B cell (primary cell): ENCODE measurements at regions not wholly inside any gene's neighbourhood (a gene's known extent, or its start where the extent isn't known, plus 50 kb on each side); places are given as distances from the start of the nearest gene placed in this dataset.

Experiments used
- ATAC-seq: fragments of 200-7000 bp; cut with Tn5 transposase; one replicate; pipeline ENCODE4 v1.10.0; 2021; ENCODE audit warnings: low read depth, mild to moderate bottlenecking, moderate number of reproducible peaks, moderate library complexity
- CTCF ChIA-PET: fragments of 350-600 bp; sonication (Branson Sonifier 250); formaldehyde crosslinking; loops from one replicate; lab custom pipeline; 2021; ENCODE audit warnings: antibody characterized with exemption, inconsistent platforms; lab: Charles Lee
- POLR2A ChIA-PET: fragments of 350-600 bp; sonication (Branson Sonifier 250); formaldehyde crosslinking; loops from one replicate; lab custom pipeline; 2021; ENCODE audit warnings: antibody characterized with exemption; lab: Charles Lee
- DNase-seq: peaks from one replicate; pipeline ENCODE4 v3.0.0; 2013
- H2AFZ ChIP-seq: 2 replicates; pipeline ENCODE4 v1.6.1; 2012; ENCODE audit warnings: mild to moderate bottlenecking, low read depth, low read length; ENCODE audit not compliant: insufficient read depth, poor library complexity, severe bottlenecking
- H3K27ac ChIP-seq, 2 donors: 1 replicate in 1 of 2; 2 replicates in 1 of 2; pipeline ENCODE4 v1.5.1; 2012 to 2013; ENCODE audit warnings: low read length in 2 of 2, mild to moderate bottlenecking in 2 of 2, moderate library complexity in 1 of 2
- H3K27me3 ChIP-seq, 4 experiments: fragments of 200-600 bp in 1 of 4; sonication (generic) in 1 of 4; replicated peaks in 1 of 4; 1 replicate in 2 of 4; 2 replicates in 2 of 4; pipeline versions ENCODE4 v1.6.1 to v1.7.0; 2013 to 2016; ENCODE audit warnings: low read length in 3 of 4, mild to moderate bottlenecking in 2 of 4, mixed read lengths in 1 of 4, moderate library complexity in 1 of 4; ENCODE audit not compliant: insufficient read depth in 4 of 4, control insufficient read depth in 3 of 4; ENCODE audit errors: control extremely low read depth in 1 of 4
- H3K36me3 ChIP-seq, 2 experiments: replicated peaks in 1 of 2; 1 replicate in 1 of 2; 2 replicates in 1 of 2; pipeline versions ENCODE4 v1.6.1 to v1.7.1; 2013; ENCODE audit warnings: low read length in 1 of 2; ENCODE audit not compliant: insufficient read depth in 2 of 2, control insufficient read depth in 1 of 2; ENCODE audit errors: control extremely low read depth in 1 of 2, extremely low read depth in 1 of 2
- H3K4me1 ChIP-seq, 2 donors: fragments of 200-600 bp in 1 of 2; sonication (generic) in 1 of 2; 1 replicate in 1 of 2; 2 replicates in 1 of 2; pipeline versions ENCODE4 v1.5.1 to v1.6.1; 2013 to 2017; ENCODE audit warnings: low read length in 2 of 2; ENCODE audit not compliant: control insufficient read depth in 2 of 2, insufficient read depth in 2 of 2
- H3K4me2 ChIP-seq: replicated peaks from 2 replicates; pipeline ENCODE3; 2012; ENCODE audit warnings: mild to moderate bottlenecking, low read depth, low read length; ENCODE audit not compliant: poor library complexity, severe bottlenecking
- H3K4me3 ChIP-seq, 5 experiments: fragments of 200-600 bp in 1 of 5; sonication (generic) in 1 of 5; 1 replicate in 3 of 5; 2 replicates in 2 of 5; pipeline versions ENCODE4 v1.5.1 to v1.7.0; 2011 to 2016; ENCODE audit warnings: low read length in 4 of 5, mild to moderate bottlenecking in 4 of 5, low read depth in 2 of 5, control low read depth in 1 of 5, moderate library complexity in 1 of 5; ENCODE audit not compliant: insufficient read depth in 1 of 5; ENCODE audit errors: control extremely low read depth in 1 of 5, extremely low read depth in 1 of 5
- H3K79me2 ChIP-seq: fragments of 200-600 bp; sonication (generic); one replicate; pipeline ENCODE4 v1.6.0; 2016; ENCODE audit warnings: low read length; ENCODE audit not compliant: control insufficient read depth, insufficient read depth
- H3K9ac ChIP-seq: fragments of 200-600 bp; sonication (generic); 2 replicates; pipeline ENCODE4 v1.6.1; 2017; ENCODE audit warnings: mild to moderate bottlenecking, low read length, moderate library complexity
- H3K9me3 ChIP-seq, 3 donors: one replicate each; pipeline versions ENCODE4 v1.6.1 to v1.7.1; 2013; ENCODE audit warnings: low read length in 2 of 3; ENCODE audit not compliant: control insufficient read depth in 2 of 3, insufficient read depth in 1 of 3; ENCODE audit errors: control extremely low read depth in 1 of 3
- H4K20me1 ChIP-seq: 2 replicates; pipeline ENCODE4 v1.6.0; 2012; ENCODE audit warnings: mild to moderate bottlenecking, low read length; ENCODE audit not compliant: insufficient read depth, control insufficient read depth, poor library complexity, severe bottlenecking
- H3K27ac Mint-ChIP-seq: one replicate; pipeline ENCODE4 v1.8.0; 2021; ENCODE audit warnings: mixed read lengths
- H3K27me3 Mint-ChIP-seq: one replicate; pipeline ENCODE4 v1.8.0; 2021; ENCODE audit warnings: mixed read lengths
- H3K4me1 Mint-ChIP-seq: one replicate; pipeline ENCODE4 v1.8.0; 2021; ENCODE audit warnings: mixed read lengths
- H3K4me3 Mint-ChIP-seq: one replicate; pipeline ENCODE4 v1.8.0; 2021; ENCODE audit warnings: mixed read lengths
- H3K9me3 Mint-ChIP-seq: one replicate; pipeline ENCODE4 v1.8.0; 2022; ENCODE audit warnings: mixed read lengths; ENCODE audit not compliant: insufficient read depth
- EZH2 ChIP-seq: IDR thresholded peaks from 2 replicates; pipeline ENCODE4 v1.6.1; 2012; ENCODE audit warnings: borderline replicate concordance, low read depth, mild to moderate bottlenecking, moderate library complexity, low read length; ENCODE audit not compliant: insufficient read depth, poor library complexity, severe bottlenecking
- WGBS: methylation state at CpG from one replicate; pipeline ENCODE4 v1.1.5; 2013; ENCODE audit warnings: missing lambda C conversion rate; ENCODE audit not compliant: insufficient coverage; 5-methylcytosine and 5-hydroxymethylcytosine counted together
- intact Hi-C: fragments of 100-400 bp; cut with micrococcal nuclease; formaldehyde crosslinking; loops from one replicate; pipeline ENCODE4 v1.10.0; 2022
- TF ChIP-seq, protein P1 (sequence below): fragments of 200-600 bp; IDR thresholded peaks from one replicate; pipeline ENCODE4 v1.8.0; 2022; ENCODE audit warnings: antibody characterized with exemption, mild to moderate bottlenecking

DNA sequence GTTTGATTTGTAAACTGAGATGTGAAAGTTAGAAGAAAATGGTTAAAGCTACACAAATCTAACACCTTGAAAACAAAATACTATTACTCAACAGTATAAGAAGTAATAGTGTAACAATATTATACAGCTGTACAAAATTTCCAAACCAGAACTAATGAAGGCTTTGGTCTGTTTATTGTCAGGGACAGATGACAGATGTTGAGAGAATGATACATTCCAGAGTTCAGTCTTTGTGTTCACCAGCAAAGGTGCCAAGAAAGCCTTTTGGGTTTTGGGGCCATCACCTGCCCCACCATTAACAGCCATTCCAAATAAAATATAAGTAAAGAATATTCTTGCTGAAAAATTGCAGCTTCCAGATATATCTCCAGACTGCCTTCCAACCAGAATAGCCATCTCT, 439.3 kb downstream of the PCDH20 start:
- no peak overlapping the region for H3K4me2 ChIP-seq
- no peaks in the 10 kb centered on the region for H3K27me3 Mint-ChIP-seq
- H3K4me1 Mint-ChIP-seq, result no peaks in the 10 kb centered on the region
- intact Hi-C loops, result no loop called here
- H3K9me3 Mint-ChIP-seq, result peaks cover 7% of the 10 kb centered on the region
- ChIA-PET CTCF (no interaction called here), POLR2A (no interaction called here)
- no peak overlapping the region for H3K4me3 ChIP-seq
- no peaks in the 10 kb centered on the region for H3K27me3 ChIP-seq
- DNase-seq (no peak), ATAC-seq (no peak)
- no peak overlapping the region for H3K27ac ChIP-seq
- H4K20me1 ChIP-seq, result no peaks in the 10 kb centered on the region
- no peaks in the 10 kb centered on the region for H3K4me1 ChIP-seq
- H3K79me2 ChIP-seq, result no peaks in the 10 kb centered on the region
- peaks cover 0 to 6% (median 1%) of the 10 kb centered on the region in 3 donors for H3K9me3 ChIP-seq
- no peaks in the 10 kb centered on the region for H3K36me3 ChIP-seq
- H2AFZ ChIP-seq, result no peak overlapping the region
- no peak overlapping the region for H3K4me3 Mint-ChIP-seq
- H3K27ac Mint-ChIP-seq, result no peak overlapping the region
- TF ChIP-seq, protein P1, sequence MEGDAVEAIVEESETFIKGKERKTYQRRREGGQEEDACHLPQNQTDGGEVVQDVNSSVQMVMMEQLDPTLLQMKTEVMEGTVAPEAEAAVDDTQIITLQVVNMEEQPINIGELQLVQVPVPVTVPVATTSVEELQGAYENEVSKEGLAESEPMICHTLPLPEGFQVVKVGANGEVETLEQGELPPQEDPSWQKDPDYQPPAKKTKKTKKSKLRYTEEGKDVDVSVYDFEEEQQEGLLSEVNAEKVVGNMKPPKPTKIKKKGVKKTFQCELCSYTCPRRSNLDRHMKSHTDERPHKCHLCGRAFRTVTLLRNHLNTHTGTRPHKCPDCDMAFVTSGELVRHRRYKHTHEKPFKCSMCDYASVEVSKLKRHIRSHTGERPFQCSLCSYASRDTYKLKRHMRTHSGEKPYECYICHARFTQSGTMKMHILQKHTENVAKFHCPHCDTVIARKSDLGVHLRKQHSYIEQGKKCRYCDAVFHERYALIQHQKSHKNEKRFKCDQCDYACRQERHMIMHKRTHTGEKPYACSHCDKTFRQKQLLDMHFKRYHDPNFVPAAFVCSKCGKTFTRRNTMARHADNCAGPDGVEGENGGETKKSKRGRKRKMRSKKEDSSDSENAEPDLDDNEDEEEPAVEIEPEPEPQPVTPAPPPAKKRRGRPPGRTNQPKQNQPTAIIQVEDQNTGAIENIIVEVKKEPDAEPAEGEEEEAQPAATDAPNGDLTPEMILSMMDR, result no peak
- TF ChIP-seq EZH2, result no peak
- no peak overlapping the region for H3K9ac ChIP-seq

DNA sequence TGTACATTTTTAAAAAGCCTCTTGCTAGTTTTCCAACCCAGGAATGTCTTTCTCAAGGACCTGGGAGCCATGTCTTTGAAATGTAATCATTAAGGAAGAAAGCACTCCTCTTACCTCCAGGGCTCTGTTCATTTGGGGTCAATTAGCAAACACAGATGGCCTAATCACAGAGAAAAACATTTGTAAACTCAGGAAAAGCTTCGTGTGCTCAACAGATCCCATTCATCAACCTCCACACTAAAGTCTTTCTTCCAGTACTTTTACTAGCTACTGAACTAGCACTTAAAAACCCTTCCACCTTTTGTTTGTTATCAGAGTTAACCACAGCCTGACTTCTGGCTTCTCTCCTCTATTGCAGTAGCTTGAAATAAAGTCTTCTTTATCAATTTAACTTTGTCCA, 441.4 kb downstream of the PCDH20 start:
- Histone ChIP-seq H4K20me1 (no peaks in the 10 kb centered on the region), H3K9ac (no peak overlapping the region), H3K27ac (no peak overlapping the region), H3K4me2 (no peak overlapping the region), H3K9me3 (peaks cover 0 to 7% (median 1%) of the 10 kb centered on the region in 3 donors), H2AFZ (no peak overlapping the region), H3K27me3 (no peaks in the 10 kb centered on the region), H3K4me1 (no peaks in the 10 kb centered on the region), H3K79me2 (no peaks in the 10 kb centered on the region), H3K4me3 (no peak overlapping the region), H3K36me3 (no peaks in the 10 kb centered on the region)
- H3K9me3 Mint-ChIP-seq, result peaks cover 9% of the 10 kb centered on the region
- ChIA-PET POLR2A (no interaction called here), CTCF (no interaction called here)
- intact Hi-C loops, result no loop called here
- no peaks in the 10 kb centered on the region for H3K27me3 Mint-ChIP-seq
- ATAC-seq, result no peak
- TF ChIP-seq, protein P1, result no peak
- no peak for TF ChIP-seq EZH2
- DNase-seq, result no peak
- H3K4me3 Mint-ChIP-seq, result no peak overlapping the region
- H3K27ac Mint-ChIP-seq, result no peak overlapping the region
- 0% methylated on average over 1 of the region's 1 CpG for WGBS
- H3K4me1 Mint-ChIP-seq, result no peaks in the 10 kb centered on the region
